SU-DHL-6 (cell line): ENCODE measurements at regions not wholly inside any gene's neighbourhood (a gene's known extent, or its start where the extent isn't known, plus 50 kb on each side); places are given as distances from the start of the nearest gene placed in this dataset.
"Not testable (repeated sequence)": the region's sequence is repeated elsewhere in the genome, so short reads cannot be mapped to it uniquely, and the experiment has no call there.

Experiments
- H2AFZ ChIP-seq: fragments of 200-600 bp; sonication (generic); 2 replicates; pipeline ENCODE4 v1.6.1; 2014; ENCODE audit warnings: low read depth, mild to moderate bottlenecking, moderate library complexity, mixed read lengths, antibody characterized with exemption, low read length; ENCODE audit not compliant: severe bottlenecking
- H3F3A ChIP-seq: fragments of 200-600 bp; shearing (Covaris generic); 2 replicates; pipeline ENCODE4 v1.6.0; 2016; ENCODE audit warnings: antibody characterized with exemption, mild to moderate bottlenecking; ENCODE audit not compliant: insufficient read depth
- H3K27ac ChIP-seq: fragments of 200-600 bp; sonication (generic); 2 replicates; pipeline ENCODE4 v1.5.1; 2016; ENCODE audit warnings: low read depth, mild to moderate bottlenecking, low read length, moderate library complexity, mixed read lengths
- H3K27me3 ChIP-seq: fragments of 200-600 bp; sonication (generic), shearing (Covaris generic); 2 replicates; pipeline ENCODE4 v1.6.0; 2014; ENCODE audit warnings: mild to moderate bottlenecking, low read length
- H3K36me3 ChIP-seq: fragments of 200-600 bp; sonication (generic); 2 replicates; pipeline ENCODE4 v1.6.1; 2014; ENCODE audit warnings: mild to moderate bottlenecking, low read length, mixed read lengths
- H3K4me2 ChIP-seq: fragments of 300-600, 200-600 bp; shearing (Covaris generic), sonication (generic); 2 replicates; pipeline ENCODE4 v1.6.0; 2014; ENCODE audit warnings: low read length, low read depth, mild to moderate bottlenecking; ENCODE audit not compliant: poor library complexity, severe bottlenecking
- H3K4me3 ChIP-seq: fragments of 200-600 bp; sonication (generic); 2 replicates; pipeline ENCODE4 v1.5.1; 2014; ENCODE audit warnings: antibody characterized with exemption, low read length, mild to moderate bottlenecking, mixed read lengths; ENCODE audit not compliant: insufficient read depth, poor library complexity, severe bottlenecking
- H3K79me2 ChIP-seq: fragments of 200-600 bp; sonication (generic); 2 replicates; pipeline ENCODE4 v1.6.1; 2014; ENCODE audit warnings: mild to moderate bottlenecking, low read length, moderate library complexity; ENCODE audit not compliant: insufficient read depth
- H3K9ac ChIP-seq: fragments of 200-600 bp; sonication (generic); 2 replicates; pipeline ENCODE4 v1.7.0; 2014; ENCODE audit warnings: mild to moderate bottlenecking, low read length
- H3K9me2 ChIP-seq: fragments of 200-600 bp; sonication (generic); replicated peaks from 2 replicates; pipeline ENCODE4 v1.6.1; 2014; ENCODE audit warnings: low read length; ENCODE audit not compliant: insufficient read depth
- H3K9me3 ChIP-seq: fragments of 200-600 bp; sonication (generic); 2 replicates; pipeline ENCODE4 v1.6.1; 2014; ENCODE audit warnings: low read length, mixed read lengths; ENCODE audit not compliant: insufficient read depth
- H4K20me1 ChIP-seq: fragments of 200-600 bp; sonication (generic); 2 replicates; pipeline ENCODE4 v1.6.1; 2014; ENCODE audit warnings: low read depth, mild to moderate bottlenecking, antibody characterized with exemption, low read length, moderate library complexity, mixed read lengths
- EZH2phosphoT487 ChIP-seq: fragments of 200-600 bp; sonication (generic), shearing (Covaris generic); conservative IDR thresholded peaks from 2 replicates; pipeline ENCODE4 v1.6.1; 2018; ENCODE audit warnings: mild to moderate bottlenecking, antibody characterized with exemption, low read length, moderate library complexity, mixed read lengths
- TF ChIP-seq, protein P1 (sequence below): fragments of 200-600 bp; sonication (generic); IDR thresholded peaks from one replicate; pipeline ENCODE4 v1.5.1; 2017; ENCODE audit warnings: antibody characterized with exemption, mild to moderate bottlenecking, low read length, moderate library complexity; ENCODE audit not compliant: insufficient read depth, poor library complexity, severe bottlenecking

DNA sequence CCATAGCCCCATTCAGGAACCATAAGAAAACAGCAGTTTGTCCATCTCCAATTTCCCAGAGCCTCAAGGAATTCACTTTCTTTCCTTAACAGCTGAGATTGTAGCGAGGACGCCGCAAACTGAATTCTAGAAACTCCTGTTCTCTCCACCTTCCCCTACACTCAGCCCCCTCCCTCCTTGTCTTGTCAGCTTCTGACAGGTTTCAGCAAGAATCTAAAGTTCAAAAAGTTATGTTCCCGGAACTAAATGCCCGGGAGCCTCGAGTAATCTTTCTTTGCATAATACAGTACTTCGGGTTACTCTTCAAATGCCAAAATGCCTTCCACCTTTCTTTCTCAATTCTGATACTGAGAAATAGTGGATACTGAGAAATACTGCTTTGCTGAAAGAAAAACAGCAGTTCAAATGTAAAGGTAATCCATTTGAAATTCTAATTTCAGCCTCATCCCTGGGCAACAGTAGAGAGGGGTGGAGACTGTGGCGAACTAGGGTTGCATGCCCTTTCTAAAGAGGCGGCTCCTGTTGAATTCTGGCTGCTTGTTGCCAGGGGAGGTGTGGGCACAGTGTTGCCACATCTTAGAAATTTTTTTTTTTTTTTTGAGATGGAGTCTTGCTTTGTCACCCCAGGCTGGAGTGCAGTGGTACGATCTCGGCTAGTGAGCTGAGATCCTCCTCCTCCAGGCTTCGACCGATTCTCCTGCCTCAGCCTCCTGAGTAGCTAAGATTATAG, 63.5 kb upstream of the USP7 start:
- Histone ChIP-seq H3K4me3 (no peak overlapping the region), H3K27me3 (no peaks in the 10 kb centered on the region), H4K20me1 (no peaks in the 10 kb centered on the region), H3F3A (no peaks in the 10 kb centered on the region), H3K9me3 (no peaks in the 10 kb centered on the region), H3K79me2 (no peaks in the 10 kb centered on the region), H3K27ac (no peak overlapping the region), H3K36me3 (no peaks in the 10 kb centered on the region), H2AFZ (no peak overlapping the region), H3K9ac (no peak overlapping the region), H3K4me2 (no peak overlapping the region), H3K9me2 (no peaks in the 10 kb centered on the region)
- no peak for TF ChIP-seq EZH2phosphoT487

DNA sequence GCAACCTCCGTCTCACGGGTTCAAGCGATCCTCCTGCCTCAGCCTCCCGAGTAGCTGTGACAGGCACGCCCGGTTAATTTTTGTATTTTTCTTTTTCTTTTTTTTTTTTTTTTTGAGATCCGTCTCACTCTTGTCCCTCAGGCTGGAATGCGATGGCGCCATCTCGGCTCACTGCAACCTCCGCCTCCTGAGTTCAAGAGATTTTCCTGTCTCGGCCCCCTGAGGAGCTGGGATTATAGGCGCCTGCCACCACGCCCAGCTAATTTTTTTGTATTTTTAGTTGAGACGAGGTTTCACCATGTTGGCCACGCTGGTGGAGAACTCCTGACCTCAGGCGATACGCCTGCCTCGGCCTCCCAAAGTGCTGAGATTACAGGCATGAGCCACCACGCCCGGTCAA, 63.0 kb upstream of the HAPSTR1 start:
- H3K9ac ChIP-seq, H3K27ac ChIP-seq, H3K79me2 ChIP-seq, H3K4me3 ChIP-seq, H3K9me2 ChIP-seq, H3F3A ChIP-seq, H3K4me2 ChIP-seq, H4K20me1 ChIP-seq, H3K9me3 ChIP-seq, H3K27me3 ChIP-seq, H2AFZ ChIP-seq, H3K36me3 ChIP-seq: not testable (repeated sequence)

DNA sequence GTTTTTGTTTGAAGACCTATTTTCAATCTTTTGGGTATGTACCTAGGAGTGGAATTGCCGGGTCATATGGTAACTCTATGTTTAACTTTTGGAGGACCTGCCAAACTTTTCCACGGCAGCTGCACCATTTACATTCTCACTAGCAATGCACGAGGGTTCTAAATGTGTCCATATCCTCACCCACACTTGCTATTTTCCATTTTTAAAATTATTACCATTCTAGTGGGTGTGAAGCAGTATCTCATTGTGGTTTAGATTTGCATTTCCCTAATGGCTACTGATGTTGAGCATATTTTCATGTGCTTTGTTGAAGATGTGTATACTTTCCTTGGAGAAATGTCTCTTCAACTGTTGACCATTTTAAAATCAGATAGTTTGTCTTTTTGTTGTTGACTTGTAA, 60.3 kb upstream of the HAPSTR1 start:
- Histone ChIP-seq H3K4me2 (no peak overlapping the region), H3K9me3 (no peaks in the 10 kb centered on the region), H3K9ac (no peak overlapping the region), H3F3A (no peaks in the 10 kb centered on the region), H4K20me1 (no peaks in the 10 kb centered on the region), H3K36me3 (no peaks in the 10 kb centered on the region), H3K4me3 (no peak overlapping the region), H3K79me2 (no peaks in the 10 kb centered on the region), H3K27ac (no peak overlapping the region), H3K27me3 (no peaks in the 10 kb centered on the region), H3K9me2 (no peaks in the 10 kb centered on the region), H2AFZ (no peak overlapping the region)
- no peak for TF ChIP-seq EZH2phosphoT487
- TF ChIP-seq, protein P1, sequence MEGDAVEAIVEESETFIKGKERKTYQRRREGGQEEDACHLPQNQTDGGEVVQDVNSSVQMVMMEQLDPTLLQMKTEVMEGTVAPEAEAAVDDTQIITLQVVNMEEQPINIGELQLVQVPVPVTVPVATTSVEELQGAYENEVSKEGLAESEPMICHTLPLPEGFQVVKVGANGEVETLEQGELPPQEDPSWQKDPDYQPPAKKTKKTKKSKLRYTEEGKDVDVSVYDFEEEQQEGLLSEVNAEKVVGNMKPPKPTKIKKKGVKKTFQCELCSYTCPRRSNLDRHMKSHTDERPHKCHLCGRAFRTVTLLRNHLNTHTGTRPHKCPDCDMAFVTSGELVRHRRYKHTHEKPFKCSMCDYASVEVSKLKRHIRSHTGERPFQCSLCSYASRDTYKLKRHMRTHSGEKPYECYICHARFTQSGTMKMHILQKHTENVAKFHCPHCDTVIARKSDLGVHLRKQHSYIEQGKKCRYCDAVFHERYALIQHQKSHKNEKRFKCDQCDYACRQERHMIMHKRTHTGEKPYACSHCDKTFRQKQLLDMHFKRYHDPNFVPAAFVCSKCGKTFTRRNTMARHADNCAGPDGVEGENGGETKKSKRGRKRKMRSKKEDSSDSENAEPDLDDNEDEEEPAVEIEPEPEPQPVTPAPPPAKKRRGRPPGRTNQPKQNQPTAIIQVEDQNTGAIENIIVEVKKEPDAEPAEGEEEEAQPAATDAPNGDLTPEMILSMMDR, result no peak

DNA sequence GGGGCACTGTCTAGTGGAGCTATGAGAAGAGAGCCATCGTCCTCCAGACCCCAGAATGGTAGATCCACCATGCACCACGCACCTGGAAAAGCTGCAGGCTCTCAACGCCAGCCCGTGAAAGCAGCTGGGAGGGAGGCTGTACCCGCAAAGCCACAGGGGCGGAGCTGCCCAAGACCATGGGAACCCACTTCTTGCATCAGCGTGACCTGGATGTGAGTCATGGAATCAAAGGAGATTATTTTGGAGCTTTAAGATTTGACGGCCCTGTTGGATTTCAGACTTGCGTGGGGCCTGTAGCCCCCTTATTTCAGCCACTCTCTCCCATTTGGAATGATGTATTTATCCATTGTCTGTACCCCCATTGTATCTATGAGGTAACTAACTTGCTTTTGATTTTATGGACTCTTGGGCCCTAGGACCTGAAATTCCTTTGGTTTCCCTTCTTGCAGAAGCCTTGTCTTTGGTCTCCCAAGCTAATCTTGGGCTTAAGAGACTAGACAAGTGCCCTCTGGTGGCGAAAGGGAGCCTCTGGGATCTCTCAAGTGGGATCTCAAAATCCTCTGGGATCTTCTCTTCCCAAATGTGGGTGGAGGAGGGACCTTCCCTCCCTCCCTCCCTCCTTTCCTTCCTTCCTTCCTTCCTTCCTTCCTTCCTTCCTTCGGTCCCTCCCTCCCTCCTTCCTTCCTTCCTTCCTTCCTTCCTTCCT, 58.2 kb upstream of the HAPSTR1 start:
- H3K4me2 ChIP-seq, result no peak overlapping the region
- no peaks in the 10 kb centered on the region for H3K9me3 ChIP-seq
- no peaks in the 10 kb centered on the region for H3K79me2 ChIP-seq
- no peak overlapping the region for H3K27ac ChIP-seq
- no peaks in the 10 kb centered on the region for H3K27me3 ChIP-seq
- H3K36me3 ChIP-seq, result no peaks in the 10 kb centered on the region
- H3K9ac ChIP-seq, result no peak overlapping the region
- TF ChIP-seq, protein P1, result peak; percentile 33
- no peak for TF ChIP-seq EZH2phosphoT487
- H2AFZ ChIP-seq, result no peak overlapping the region
- H3K9me2 ChIP-seq, result no peaks in the 10 kb centered on the region
- H3K4me3 ChIP-seq, result no peak overlapping the region
- no peaks in the 10 kb centered on the region for H4K20me1 ChIP-seq
- H3F3A ChIP-seq, result no peaks in the 10 kb centered on the region
